Heart left ventricle (tissue), 16 donors: ENCODE measurements at regions not wholly inside any gene's neighbourhood (a gene's known extent, or its start where the extent isn't known, plus 50 kb on each side); places are given as distances from the start of the nearest gene placed in this dataset.

Experiments used
- ATAC-seq, 4 donors: fragments of 200-7000 bp; cut with Tn5 transposase; one replicate each; pipeline ENCODE4 v1.9.1; 2020 to 2022; ENCODE audit warnings: moderate library complexity in 4 of 4, mild to moderate bottlenecking in 3 of 4, moderate number of reproducible peaks in 1 of 4
- DNase-seq, 5 donors: peaks; one replicate each; pipeline ENCODE4 v3.0.0-alpha.2; 2020
- H3K27ac ChIP-seq, 12 donors: fragments of 200-600 bp; sonication (generic) in 4 of 12; one replicate each; pipeline versions ENCODE4 v1.5.0 to v1.8.0; 2016 to 2022; ENCODE audit warnings: mild to moderate bottlenecking in 2 of 12
- H3K27me3 ChIP-seq, 9 donors: fragments of 200-600 bp; sonication (generic) in 2 of 9; one replicate each; pipeline versions ENCODE4 v1.5.1 to v1.8.0; 2016 to 2022; ENCODE audit warnings: mild to moderate bottlenecking in 3 of 9
- H3K36me3 ChIP-seq, 9 donors: fragments of 200-600 bp; sonication (generic) in 2 of 9; one replicate each; pipeline versions ENCODE4 v1.5.0 to v1.8.0; 2018 to 2022; ENCODE audit warnings: mild to moderate bottlenecking in 2 of 9
- H3K4me1 ChIP-seq, 12 donors: fragments of 200-600 bp; sonication (generic) in 4 of 12; one replicate each; pipeline versions ENCODE4 v1.5.0 to v1.8.0; 2016 to 2022; ENCODE audit warnings: mild to moderate bottlenecking in 3 of 12
- H3K4me3 ChIP-seq, 12 donors: fragments of 200-600 bp; sonication (generic) in 4 of 12; one replicate each; pipeline versions ENCODE4 v1.5.0 to v1.8.0; 2017 to 2022; ENCODE audit warnings: mild to moderate bottlenecking in 9 of 12, moderate library complexity in 4 of 12
- H3K9me3 ChIP-seq, 12 donors: fragments of 200-600 bp; sonication (generic) in 4 of 12; one replicate each; pipeline versions ENCODE4 v1.5.0 to v1.8.0; 2016 to 2022; ENCODE audit warnings: mild to moderate bottlenecking in 1 of 12
- CTCF ChIP-seq, 12 donors: fragments of 200-600 bp; sonication (generic) in 4 of 12; IDR thresholded peaks; one replicate each; pipeline versions ENCODE4 v1.5.0 to v1.8.0; 2018 to 2022; ENCODE audit warnings: antibody characterized with exemption in 12 of 12, mild to moderate bottlenecking in 5 of 12
- POLR2A ChIP-seq, 2 donors: fragments of 450-650 bp; IDR thresholded peaks; one replicate each; pipeline ENCODE4 v1.6.1; 2017; ENCODE audit warnings: antibody characterized with exemption in 2 of 2, mild to moderate bottlenecking in 2 of 2, moderate library complexity in 2 of 2
- WGBS, 4 donors: extraction: QIAGEN DNeasy Blood & Tissue Kit in 2 of 4; methylation state at CpG; one replicate each; pipeline versions ENCODE4 v1.1.5 to v1.1.7; 2013 to 2018; 5-methylcytosine and 5-hydroxymethylcytosine counted together
- intact Hi-C, 10 donors: fragments of 100-400 bp; cut with DNase I; formaldehyde crosslinking; loops; one replicate each; pipeline versions ENCODE4 v1.11.1 to v1.14.2; 2022
- donor health status: ischemic (EF 13 %, LVEDD 7.1; RV severe dilation, severe dysfunction).
- donor health status: healthy with polysubstance abuse.
- donor health status: DM: no; HTN: yes; CAD: no.
- donor health status: DM: no; HTN: no; CAD: no.
- donor health status: ischemic (EF 25% LVEDD 6.9; RV normal size, moderate dysfunction).
- donor health status: ischemic (EF 25% LVEDD 5.7; RV mildly dilated, moderate dysfunction).
- donor health status: healthy.
- donor health status: DM: yes; HTN: yes; CAD: no.
- donor health status: ischemic (EF 35%, LVEDD 5.7; RV mildly dilated, moderate dysfunction).
- donor health status: nonischemic (EF 11% LVEDD 7.7; RV severe dilation, severe dysfunction).
- donor health status: DM: yes; HTN: yes; CAD: no.
- donor health status: PGD.
- donor health status: ischemic (EF 29% LVEDD 5.4; RV normal size, mild dysfunction).
- donor health status: nonischemic (EF 23%, LVEDD 6.1; RV moderate dilation, normal function).

- DNase-seq, result no peak
- Histone ChIP-seq H3K27ac (no peak overlapping the region), H3K4me3 (no peak overlapping the region), H3K4me1 (no peaks in the 10 kb centered on the region), H3K36me3 (peaks cover 0 to 4% (median 0%) of the 10 kb centered on the region in 9 donors), H3K27me3 (no peaks in the 10 kb centered on the region), H3K9me3 (peaks cover 0 to 14% (median 4%) of the 10 kb centered on the region in 12 donors)
- intact Hi-C loops, result no loop called here
- TF ChIP-seq POLR2A (IDR thresholded peaks at IDR 0.05) (no peak), CTCF (IDR thresholded peaks at IDR 0.05) (no peak)
- no peak for ATAC-seq
- WGBS, 4 donors, result 96 to 99% (median 98%) methylated on average over 7 of the region's 7 CpGs
Measured at GRCh38 chr10:4231439-4231838, 446.4 kb upstream of the KLF6 start.

GRCh38 chr10:4230036-4230435 is 445.0 kb upstream of the KLF6 start:
- H3K27ac ChIP-seq, result no peak overlapping the region
- no peak for DNase-seq
- intact Hi-C loops, result no loop called here
- H3K9me3 ChIP-seq, result peaks cover 0 to 14% (median 4%) of the 10 kb centered on the region in 12 donors
- no peak for TF ChIP-seq POLR2A (IDR thresholded peaks at IDR 0.05)
- no peak for TF ChIP-seq CTCF (IDR thresholded peaks at IDR 0.05)
- no peak overlapping the region for H3K4me3 ChIP-seq
- WGBS, 4 donors, result 94 to 100% (median 97%) methylated on average over 1 of the region's 1 CpG
- H3K27me3 ChIP-seq, result no peaks in the 10 kb centered on the region
- peaks cover 0 to 4% (median 0%) of the 10 kb centered on the region in 9 donors for H3K36me3 ChIP-seq
- ATAC-seq, result no peak
- no peaks in the 10 kb centered on the region for H3K4me1 ChIP-seq

GRCh38 chr10:4229106-4229505 is 444.1 kb upstream of the KLF6 start:
- H3K4me1 ChIP-seq, result no peaks in the 10 kb centered on the region
- peaks cover 0 to 14% (median 4%) of the 10 kb centered on the region in 12 donors for H3K9me3 ChIP-seq
- no peak for DNase-seq
- peaks cover 0 to 4% (median 0%) of the 10 kb centered on the region in 9 donors for H3K36me3 ChIP-seq
- H3K27me3 ChIP-seq, result no peaks in the 10 kb centered on the region
- H3K4me3 ChIP-seq, result no peak overlapping the region
- H3K27ac ChIP-seq, result no peak overlapping the region
- WGBS, 4 donors, result 83 to 97% (median 85%) methylated on average over 5 of the region's 5 CpGs
- intact Hi-C loops, result no loop called here
- TF ChIP-seq POLR2A (IDR thresholded peaks at IDR 0.05) (no peak), CTCF (IDR thresholded peaks at IDR 0.05) (no peak)
- ATAC-seq, result no peak

GRCh38 chr10:4227586-4227985 is 442.6 kb upstream of the KLF6 start:
- DNase-seq (no peak), ATAC-seq (no peak)
- no peaks in the 10 kb centered on the region for H3K36me3 ChIP-seq
- no peaks in the 10 kb centered on the region for H3K27me3 ChIP-seq
- peaks cover 0 to 6% (median under 1%) of the 10 kb centered on the region in 12 donors for H3K9me3 ChIP-seq
- no peak for TF ChIP-seq POLR2A (IDR thresholded peaks at IDR 0.05)
- no peak for TF ChIP-seq CTCF (IDR thresholded peaks at IDR 0.05)
- no peaks in the 10 kb centered on the region for H3K4me1 ChIP-seq
- no peak overlapping the region for H3K4me3 ChIP-seq
- intact Hi-C loops, result no loop called here
- no peak overlapping the region for H3K27ac ChIP-seq
